HCT116 (cell line): ENCODE measurements at regions not wholly inside any gene's neighbourhood (a gene's known extent, or its start where the extent isn't known, plus 50 kb on each side); places are given as distances from the start of the nearest gene placed in this dataset.

Source experiments
- ATAC-seq: fragments of 200-7000 bp; cut with Tn5 transposase; 2 replicates; pipeline ENCODE4 v1.9.1; 2020; ENCODE audit warnings: mild to moderate bottlenecking, moderate library complexity
- BruUV-seq: library from RNA; stranded (reverse); fragments of 400-500 nt; replicated peaks from 2 replicates; lab custom pipeline; 2021; lab: Mats Ljungman, UMichigan
- CTCF ChIA-PET: fragments of 300-600 bp; sonication (Branson Sonifier 250); formaldehyde crosslinking; loops from one replicate; lab custom pipeline; 2021; ENCODE audit warnings: antibody characterized with exemption; lab: Charles Lee
- POLR2A ChIA-PET: fragments of 300-600, 350-600 bp; sonication (Branson Sonifier 250); formaldehyde crosslinking; loops from one replicate; lab custom pipeline; 2021; ENCODE audit warnings: antibody characterized with exemption; lab: Charles Lee
- RAD21 ChIA-PET, 2 experiments: fragments of 300-600 bp; sonication (Branson Sonifier 250); formaldehyde crosslinking; loops; one replicate each; lab custom pipeline; 2023; ENCODE audit warnings: low total read pairs in 2 of 2; ENCODE audit not compliant: uncharacterized antibody in 2 of 2, unreplicated experiment in 2 of 2, low non-redundant PET in 1 of 2; lab: Charles Lee
- DNase-seq: peaks from one replicate; pipeline ENCODE4 v3.0.0-alpha.2; 2010; ENCODE audit warnings: low read depth, low spot score
- H2AFZ ChIP-seq: fragments of 200-600 bp; shearing (Covaris generic), sonication (generic); 2 replicates; pipeline ENCODE4 v1.6.1; 2017; ENCODE audit warnings: low read depth, mixed run types, mixed read lengths, antibody characterized with exemption, low read length; ENCODE audit not compliant: poor library complexity, severe bottlenecking
- H3K27ac ChIP-seq: 2 replicates; pipeline ENCODE4 v1.5.1; 2012; ENCODE audit warnings: low read depth, low read length
- H3K27me3 ChIP-seq: fragments of 200-600 bp; sonication (generic); 2 replicates; pipeline ENCODE4 v1.6.1; 2016; ENCODE audit warnings: mixed run types, low read length, mixed read lengths; ENCODE audit not compliant: insufficient read depth
- H3K36me3 ChIP-seq, 2 experiments: fragments of 200-500 bp in 1 of 2; fragments of 200-600 bp in 1 of 2; sonication (Bioruptor generic) in 1 of 2; sonication (generic) in 1 of 2; 2 replicates each; pipeline versions ENCODE4 v1.5.1 to v1.6.1; 2014 to 2016; ENCODE audit warnings: low read length in 2 of 2, inconsistent platforms in 1 of 2, mixed read lengths in 1 of 2, mixed run types in 1 of 2; ENCODE audit not compliant: insufficient read depth in 2 of 2, control insufficient read depth in 1 of 2
- H3K4me1 ChIP-seq, 2 experiments: fragments of 200-600 bp in 1 of 2; sonication (generic) in 1 of 2; 2 replicates each; pipeline versions ENCODE4 v1.5.1 to v1.6.1; 2012 to 2017; ENCODE audit warnings: low read length in 2 of 2, inconsistent platforms in 1 of 2, mild to moderate bottlenecking in 1 of 2, mixed read lengths in 1 of 2, mixed run types in 1 of 2, moderate library complexity in 1 of 2; ENCODE audit not compliant: insufficient read depth in 2 of 2, control insufficient read depth in 1 of 2
- H3K4me2 ChIP-seq: fragments of 200-600 bp; sonication (generic); 2 replicates; pipeline ENCODE4 v1.6.1; 2017; ENCODE audit warnings: mixed run types, low read length, mixed read lengths
- H3K4me3 ChIP-seq, 2 experiments: fragments of 200-600 bp in 1 of 2; sonication (generic) in 1 of 2; replicated peaks in 1 of 2; 2 replicates each; pipeline ENCODE4 v1.5.1; 2011 to 2016; ENCODE audit warnings: low read length in 2 of 2, control low read depth in 1 of 2, low read depth in 1 of 2, mild to moderate bottlenecking in 1 of 2, mixed read lengths in 1 of 2, mixed run types in 1 of 2
- H3K79me2 ChIP-seq: fragments of 200-600 bp; sonication (generic); 2 replicates; pipeline ENCODE4 v1.6.1; 2017; ENCODE audit warnings: mild to moderate bottlenecking, mixed run types, low read length, moderate library complexity, mixed read lengths; ENCODE audit not compliant: insufficient read depth
- H3K9ac ChIP-seq: fragments of 200-600 bp; sonication (generic); 2 replicates; pipeline ENCODE4 v1.6.1; 2016; ENCODE audit warnings: low read length, mixed read lengths
- H3K9me2 ChIP-seq: fragments of 200-600 bp; sonication (generic), shearing (Covaris generic); 2 replicates; pipeline ENCODE4 v1.6.1; 2017; ENCODE audit warnings: mixed run types, mild to moderate bottlenecking, moderate library complexity; ENCODE audit not compliant: insufficient read depth
- H3K9me3 ChIP-seq, 2 experiments: fragments of 200-500 bp in 1 of 2; fragments of 200-600 bp in 1 of 2; sonication (Bioruptor generic) in 1 of 2; sonication (generic) in 1 of 2; 2 replicates each; pipeline ENCODE4 v1.6.1; 2014 to 2017; ENCODE audit warnings: low read length in 2 of 2, mixed read lengths in 2 of 2, inconsistent platforms in 1 of 2, low read depth in 1 of 2, mild to moderate bottlenecking in 1 of 2, mixed run types in 1 of 2, moderate library complexity in 1 of 2; ENCODE audit not compliant: control insufficient read depth in 1 of 2, insufficient read depth in 1 of 2
- H4K20me1 ChIP-seq: fragments of 200-600 bp; sonication (generic), shearing (Covaris generic); 2 replicates; pipeline ENCODE4 v1.6.1; 2017; ENCODE audit warnings: mixed run types, mild to moderate bottlenecking, moderate library complexity; ENCODE audit not compliant: insufficient read depth
- CEBPB ChIP-seq: IDR thresholded peaks from 2 replicates; pipeline ENCODE4 v1.6.1; 2012; ENCODE audit warnings: low read depth
- CTCF ChIP-seq, 3 experiments: fragments of 200-600 bp in 1 of 3; sonication (generic) in 1 of 3; IDR thresholded peaks in 2 of 3; conservative IDR thresholded peaks in 1 of 3; 2 replicates each; pipeline ENCODE4 v1.5.1; 2012 to 2017; ENCODE audit warnings: low read depth in 2 of 3, low read length in 2 of 3, antibody characterized with exemption in 1 of 3, borderline replicate concordance in 1 of 3, control low read depth in 1 of 3, mild to moderate bottlenecking in 1 of 3, mixed read lengths in 1 of 3, mixed run types in 1 of 3, moderate library complexity in 1 of 3; ENCODE audit not compliant: insufficient read depth in 1 of 3
- EZH2 ChIP-seq: fragments of 200-600 bp; sonication (generic); IDR thresholded peaks from 2 replicates; pipeline ENCODE4 v1.6.1; 2017; ENCODE audit warnings: antibody characterized with exemption, mixed run types
- FOSL1 ChIP-seq: IDR thresholded peaks from 2 replicates; pipeline ENCODE4 v1.6.1; 2012; ENCODE audit warnings: low read depth
- POLR2A ChIP-seq: IDR thresholded peaks from 2 replicates; pipeline ENCODE4 v1.7.0; 2011; ENCODE audit warnings: borderline replicate concordance; ENCODE audit not compliant: insufficient read depth, insufficient read length; ENCODE audit errors: extremely low read depth
- SP1 ChIP-seq: IDR thresholded peaks from 2 replicates; pipeline ENCODE4 v1.6.1; 2012; ENCODE audit warnings: low read depth
- TCF7L2 ChIP-seq: IDR thresholded peaks from 2 replicates; pipeline ENCODE4 v1.7.0; 2011; ENCODE audit warnings: borderline replicate concordance, inconsistent platforms; ENCODE audit not compliant: insufficient read depth, insufficient read length; ENCODE audit errors: extremely low read depth
- ZFX ChIP-seq: fragments of 450-650 bp; IDR thresholded peaks from 2 replicates; pipeline ENCODE4 v1.6.1; 2017
- ZNF274 ChIP-seq: fragments of 200-500 bp; sonication (Bioruptor generic); IDR thresholded peaks from 2 replicates; pipeline ENCODE4 v1.6.1; 2014; ENCODE audit warnings: mild to moderate bottlenecking, low read depth, low read length, inconsistent platforms
- intact Hi-C: fragments of 100-400 bp; cut with micrococcal nuclease; formaldehyde crosslinking; loops from 2 replicates; pipeline ENCODE4 v1.10.0; 2022

GRCh38 chr20:19966840-19967239 lies 50.3 kb upstream of the NAA20 start:
- Histone ChIP-seq H3K4me1 (peaks cover 3 to 20% of the 10 kb centered on the region in 2 experiments; a peak in 2 of 4 replicates), H2AFZ (no peak overlapping the region), H3K9me2 (no peaks in the 10 kb centered on the region), H3K79me2 (no peaks in the 10 kb centered on the region), H3K27ac (no peak overlapping the region), H3K4me3 (no peak overlapping the region), H3K27me3 (no peaks in the 10 kb centered on the region), H3K36me3 (no peaks in the 10 kb centered on the region), H3K9ac (no peak overlapping the region), H3K4me2 (no peak overlapping the region), H3K9me3 (no peaks in the 10 kb centered on the region), H4K20me1 (no peaks in the 10 kb centered on the region)
- ChIA-PET RAD21 (no interaction called here), CTCF (no interaction called here), POLR2A (no interaction called here)
- TF ChIP-seq EZH2 (no peak), CEBPB (no peak), SP1 (no peak), ZNF274 (no peak), FOSL1 (no peak), CTCF (IDR thresholded peaks at IDR 0.05 in 2 of 3, conservative IDR thresholded peaks at IDR 0.05 in 1 of 3; ENCODE audit: borderline replicate concordance in 1 of 3, insufficient read depth in 1 of 3, low read depth in 2 of 3, low read length in 2 of 3) (no peak), ZFX (no peak), POLR2A (no peak), TCF7L2 (no peak)
- intact Hi-C loops = no loop called here
- ATAC-seq = no peak
- DNase-seq = no peak
- no TSS peak for BruUV-seq
